ENCODE measurements at regions not wholly inside any gene's neighbourhood (a gene's known extent, or its start where the extent isn't known, plus 50 kb on each side); places are given as distances from the start of the nearest gene placed in this dataset.

- FAIRE-seq (no peak), DNase-seq (ENCODE audit: insufficient read length, low spot score) (no peak)
- no peak for TF ChIP-seq PAX5 (IDR thresholded peaks at IDR 0.05; ENCODE audit: insufficient read depth, low read length, severe bottlenecking)
- no peak for TF ChIP-seq POLR2AphosphoS5 (IDR thresholded peaks at IDR 0.05; ENCODE audit: low read depth, low read length)
- no peak for TF ChIP-seq POU2F2 (IDR thresholded peaks at IDR 0.05; ENCODE audit: low read depth, low read length)
- no peak for TF ChIP-seq TAF1 (IDR thresholded peaks at IDR 0.05; ENCODE audit: low read depth, low read length)
- no peak for TF ChIP-seq SPI1 (IDR thresholded peaks at IDR 0.05; ENCODE audit: low read depth, low read length)
- no peak for TF ChIP-seq POLR2A (IDR thresholded peaks at IDR 0.05; ENCODE audit: low read depth, low read length)
These were observed 235.6 kb upstream of the POM121L12 start for GRCh38 chr7:52799817-52800216.

- no peak for DNase-seq (ENCODE audit: insufficient read length, low spot score)
- no peak for FAIRE-seq
- TF ChIP-seq PAX5 (IDR thresholded peaks at IDR 0.05; ENCODE audit: insufficient read depth, low read length, severe bottlenecking) (no peak), POLR2AphosphoS5 (IDR thresholded peaks at IDR 0.05; ENCODE audit: low read depth, low read length) (no peak), SPI1 (IDR thresholded peaks at IDR 0.05; ENCODE audit: low read depth, low read length) (no peak), TAF1 (IDR thresholded peaks at IDR 0.05; ENCODE audit: low read depth, low read length) (no peak), POLR2A (IDR thresholded peaks at IDR 0.05; ENCODE audit: low read depth, low read length) (no peak), POU2F2 (IDR thresholded peaks at IDR 0.05; ENCODE audit: low read depth, low read length) (no peak)
These were observed 237.6 kb upstream of the POM121L12 start for GRCh38 chr7:52797801-52798200.

DNA sequence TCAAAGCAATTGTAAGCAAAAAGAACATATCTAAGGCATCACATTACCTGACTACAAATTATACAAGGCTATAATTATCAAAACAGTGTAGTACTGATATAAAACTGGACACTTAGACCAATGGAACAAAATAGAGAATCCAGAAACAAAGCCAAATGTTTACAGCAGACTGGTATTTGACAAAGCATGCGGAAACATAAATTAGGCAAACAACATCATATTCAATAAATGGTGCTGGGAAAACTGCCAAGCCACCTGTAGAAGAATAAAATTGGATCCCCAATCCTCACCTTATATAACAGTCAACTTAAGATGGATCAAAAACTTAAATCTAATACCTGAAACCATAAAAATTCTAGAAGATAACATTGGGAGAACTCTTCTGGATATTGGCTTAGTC, 240.8 kb upstream of the POM121L12 start:
- FAIRE-seq (no peak), DNase-seq (ENCODE audit: insufficient read length, low spot score) (no peak)
- TF ChIP-seq SPI1 (IDR thresholded peaks at IDR 0.05; ENCODE audit: low read depth, low read length) (no peak), PAX5 (IDR thresholded peaks at IDR 0.05; ENCODE audit: insufficient read depth, low read length, severe bottlenecking) (no peak), POLR2A (IDR thresholded peaks at IDR 0.05; ENCODE audit: low read depth, low read length) (no peak), TAF1 (IDR thresholded peaks at IDR 0.05; ENCODE audit: low read depth, low read length) (no peak), POU2F2 (IDR thresholded peaks at IDR 0.05; ENCODE audit: low read depth, low read length) (no peak), POLR2AphosphoS5 (IDR thresholded peaks at IDR 0.05; ENCODE audit: low read depth, low read length) (no peak)

DNA sequence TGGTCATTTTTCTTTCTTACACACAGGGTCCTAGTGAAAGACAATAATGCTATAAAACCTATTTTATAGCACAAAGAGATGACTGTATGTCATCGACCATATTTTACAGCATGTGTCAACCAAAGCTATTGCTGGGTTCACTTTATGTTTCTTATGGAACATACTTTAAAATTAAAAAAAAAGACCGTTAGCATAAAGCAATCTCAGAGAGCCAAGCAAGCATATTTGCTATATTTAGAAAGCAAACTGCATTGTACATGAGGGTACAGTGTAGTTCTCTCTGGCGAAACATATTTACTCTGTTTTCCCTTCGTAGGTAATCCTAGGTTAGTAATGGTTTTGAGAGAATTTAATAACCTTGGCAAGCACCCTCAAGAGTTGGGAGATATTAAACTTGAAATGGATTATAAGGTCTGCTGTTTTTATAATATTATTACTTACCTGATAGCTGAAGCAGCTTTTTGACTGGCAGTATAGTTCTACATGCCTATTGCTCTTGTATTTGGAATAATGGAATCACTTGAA, 244.2 kb upstream of the POM121L12 start:
- TF ChIP-seq POLR2A (IDR thresholded peaks at IDR 0.05; ENCODE audit: low read depth, low read length) (no peak), POU2F2 (IDR thresholded peaks at IDR 0.05; ENCODE audit: low read depth, low read length) (no peak), SPI1 (IDR thresholded peaks at IDR 0.05; ENCODE audit: low read depth, low read length) (no peak), TAF1 (IDR thresholded peaks at IDR 0.05; ENCODE audit: low read depth, low read length) (no peak), POLR2AphosphoS5 (IDR thresholded peaks at IDR 0.05; ENCODE audit: low read depth, low read length) (no peak), PAX5 (IDR thresholded peaks at IDR 0.05; ENCODE audit: insufficient read depth, low read length, severe bottlenecking) (no peak)
- FAIRE-seq (no peak), DNase-seq (ENCODE audit: insufficient read length, low spot score) (no peak)

DNA sequence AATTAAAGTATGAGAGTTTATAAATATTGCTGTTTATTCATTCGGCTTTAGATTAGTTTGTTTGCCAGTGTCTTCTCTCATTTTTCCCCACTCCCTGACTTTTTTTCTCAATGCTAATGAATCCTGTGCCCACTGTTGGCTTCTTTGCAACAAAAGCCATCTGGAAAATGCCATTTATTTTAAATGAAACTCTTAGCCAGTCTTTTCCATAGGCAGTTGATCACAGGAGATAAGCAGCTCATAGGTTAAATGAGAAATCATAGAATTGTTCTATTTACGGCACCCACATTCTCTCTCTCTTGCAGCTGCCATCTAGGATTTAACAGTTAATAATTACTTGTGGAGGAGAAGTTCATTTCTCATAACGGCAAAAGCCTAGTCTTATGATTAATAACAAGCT, 249.3 kb upstream of the POM121L12 start:
- DNase-seq (ENCODE audit: insufficient read length, low spot score) (no peak), FAIRE-seq (no peak)
- no peak for TF ChIP-seq PAX5 (IDR thresholded peaks at IDR 0.05; ENCODE audit: insufficient read depth, low read length, severe bottlenecking)

DNA sequence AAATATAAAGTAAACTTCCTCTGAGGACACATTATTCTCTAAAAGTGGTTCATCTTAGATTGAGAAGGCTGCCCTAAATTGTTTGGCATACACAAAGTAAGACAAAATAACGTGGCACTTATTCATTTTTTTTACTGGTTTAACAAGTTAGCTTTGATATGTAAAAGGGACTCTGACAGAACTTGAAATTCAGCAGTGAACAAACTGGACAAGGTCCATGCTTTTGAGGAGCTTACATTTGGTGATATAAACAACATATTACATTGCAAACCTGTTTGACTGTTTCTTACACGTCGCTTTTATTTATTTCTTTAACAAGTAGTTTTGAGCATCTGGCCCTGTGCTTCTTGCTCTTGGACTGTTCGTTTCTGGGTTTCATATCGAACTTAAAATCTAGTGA, 253.1 kb upstream of the POM121L12 start:
- no peak for FAIRE-seq
- DNase-seq (ENCODE audit: insufficient read length, low spot score) = no peak
- TF ChIP-seq POLR2A (IDR thresholded peaks at IDR 0.05; ENCODE audit: low read depth, low read length) (no peak), PAX5 (IDR thresholded peaks at IDR 0.05; ENCODE audit: insufficient read depth, low read length, severe bottlenecking) (no peak), POLR2AphosphoS5 (IDR thresholded peaks at IDR 0.05; ENCODE audit: low read depth, low read length) (no peak), SPI1 (IDR thresholded peaks at IDR 0.05; ENCODE audit: low read depth, low read length) (no peak), TAF1 (IDR thresholded peaks at IDR 0.05; ENCODE audit: low read depth, low read length) (no peak), POU2F2 (IDR thresholded peaks at IDR 0.05; ENCODE audit: low read depth, low read length) (no peak)

DNA sequence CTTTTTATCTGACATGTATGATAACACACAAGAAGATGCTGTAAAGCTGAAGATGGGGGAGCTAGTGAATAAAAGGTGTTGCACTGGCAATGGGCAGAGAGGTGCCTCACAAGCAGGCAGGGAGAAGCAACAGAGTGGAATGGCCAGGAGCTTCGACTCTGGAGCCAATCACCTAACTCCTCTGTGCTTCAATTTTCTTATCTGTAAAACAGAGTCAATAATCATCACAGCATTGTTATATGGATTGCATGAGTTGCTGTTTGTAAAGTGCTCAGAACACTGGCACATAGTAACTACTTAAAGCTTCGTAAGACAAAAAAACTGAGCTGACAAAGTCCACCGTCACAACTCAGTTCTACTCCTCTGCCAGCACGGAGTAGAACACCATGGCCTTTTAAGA, 254.2 kb upstream of the POM121L12 start:
- no peak for TF ChIP-seq POU2F2 (IDR thresholded peaks at IDR 0.05; ENCODE audit: low read depth, low read length)
- no peak for TF ChIP-seq POLR2A (IDR thresholded peaks at IDR 0.05; ENCODE audit: low read depth, low read length)
- no peak for TF ChIP-seq TAF1 (IDR thresholded peaks at IDR 0.05; ENCODE audit: low read depth, low read length)
- no peak for TF ChIP-seq PAX5 (IDR thresholded peaks at IDR 0.05; ENCODE audit: insufficient read depth, low read length, severe bottlenecking)
- no peak for TF ChIP-seq SPI1 (IDR thresholded peaks at IDR 0.05; ENCODE audit: low read depth, low read length)
- TF ChIP-seq POLR2AphosphoS5 (IDR thresholded peaks at IDR 0.05; ENCODE audit: low read depth, low read length) = no peak
- DNase-seq (ENCODE audit: insufficient read length, low spot score) (no peak), FAIRE-seq (no peak)

DNA sequence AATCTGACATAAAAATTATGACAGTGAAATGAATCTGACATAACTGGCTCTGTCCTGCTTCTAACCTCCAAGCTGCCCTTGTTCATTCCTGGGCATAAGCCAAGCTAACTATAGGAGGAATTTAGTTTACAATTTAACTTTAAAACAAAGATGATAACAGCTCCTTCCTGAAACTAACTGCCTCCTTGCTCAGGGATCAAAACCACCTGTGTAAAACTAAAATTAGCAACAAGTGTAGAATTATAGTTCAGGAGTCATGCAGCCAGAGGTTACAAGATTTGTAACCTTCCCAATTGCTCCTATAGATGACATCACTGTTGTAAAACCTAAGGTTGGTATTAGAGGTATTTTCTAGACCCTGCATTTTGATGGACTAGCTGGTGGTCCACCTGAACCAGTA, 256.4 kb upstream of the POM121L12 start:
- FAIRE-seq (no peak), DNase-seq (ENCODE audit: insufficient read length, low spot score) (no peak)
- TF ChIP-seq PAX5 (IDR thresholded peaks at IDR 0.05; ENCODE audit: insufficient read depth, low read length, severe bottlenecking) (no peak), POLR2AphosphoS5 (IDR thresholded peaks at IDR 0.05; ENCODE audit: low read depth, low read length) (no peak), POU2F2 (IDR thresholded peaks at IDR 0.05; ENCODE audit: low read depth, low read length) (no peak), SPI1 (IDR thresholded peaks at IDR 0.05; ENCODE audit: low read depth, low read length) (no peak), TAF1 (IDR thresholded peaks at IDR 0.05; ENCODE audit: low read depth, low read length) (no peak), POLR2A (IDR thresholded peaks at IDR 0.05; ENCODE audit: low read depth, low read length) (no peak)

DNA sequence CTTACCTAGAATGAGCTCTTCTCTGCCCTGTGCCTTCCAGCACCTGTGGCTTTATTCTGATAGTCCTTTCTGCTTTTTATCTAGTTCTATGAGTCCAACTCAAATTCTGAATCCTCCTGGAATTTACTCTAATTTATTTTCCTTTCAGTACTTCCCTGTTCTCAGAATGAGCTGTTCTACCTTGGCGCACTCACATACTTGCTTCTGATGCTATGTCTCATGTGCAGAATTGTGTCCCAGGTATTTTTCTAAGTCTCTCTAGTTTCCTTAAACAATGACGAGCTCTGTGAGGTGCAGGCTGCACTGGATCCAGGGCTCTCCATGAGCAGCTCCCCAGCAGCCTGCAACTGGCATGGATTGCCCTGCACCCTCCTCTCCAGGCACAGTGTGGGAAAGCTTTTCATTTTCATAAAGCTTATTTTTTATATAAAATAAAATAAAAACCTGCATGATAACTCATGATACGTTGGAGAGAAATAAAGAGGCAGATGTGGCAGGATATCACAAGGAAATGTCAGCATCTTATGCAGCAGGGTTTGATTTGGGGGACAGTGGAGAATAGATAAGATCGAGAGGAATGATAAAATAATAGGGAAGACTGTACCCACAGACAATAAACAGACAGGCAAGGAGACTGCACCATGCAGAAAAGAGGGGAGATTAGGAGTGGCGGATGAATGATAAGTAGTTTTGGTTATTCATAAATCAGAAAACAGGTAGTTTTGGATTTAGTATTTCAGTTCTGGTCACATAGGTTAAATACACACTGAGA, 258.2 kb upstream of the POM121L12 start:
- FAIRE-seq (no peak), DNase-seq (ENCODE audit: insufficient read length, low spot score) (no peak)
- TF ChIP-seq PAX5 (IDR thresholded peaks at IDR 0.05; ENCODE audit: insufficient read depth, low read length, severe bottlenecking) (no peak), TAF1 (IDR thresholded peaks at IDR 0.05; ENCODE audit: low read depth, low read length) (no peak), POLR2A (IDR thresholded peaks at IDR 0.05; ENCODE audit: low read depth, low read length) (no peak), SPI1 (IDR thresholded peaks at IDR 0.05; ENCODE audit: low read depth, low read length) (no peak), POLR2AphosphoS5 (IDR thresholded peaks at IDR 0.05; ENCODE audit: low read depth, low read length) (no peak), POU2F2 (IDR thresholded peaks at IDR 0.05; ENCODE audit: low read depth, low read length) (no peak)

GRCh38 chr7:52775876-52776275, 259.6 kb upstream of the POM121L12 start:
- no peak for DNase-seq (ENCODE audit: insufficient read length, low spot score)
- TF ChIP-seq PAX5 (IDR thresholded peaks at IDR 0.05; ENCODE audit: insufficient read depth, low read length, severe bottlenecking) (no peak), POU2F2 (IDR thresholded peaks at IDR 0.05; ENCODE audit: low read depth, low read length) (no peak), POLR2A (IDR thresholded peaks at IDR 0.05; ENCODE audit: low read depth, low read length) (no peak), SPI1 (IDR thresholded peaks at IDR 0.05; ENCODE audit: low read depth, low read length) (no peak), POLR2AphosphoS5 (IDR thresholded peaks at IDR 0.05; ENCODE audit: low read depth, low read length) (no peak), TAF1 (IDR thresholded peaks at IDR 0.05; ENCODE audit: low read depth, low read length) (no peak)
- no peak for FAIRE-seq
